A549 (cell line): ENCODE measurements at regions not wholly inside any gene's neighbourhood (a gene's known extent, or its start where the extent isn't known, plus 50 kb on each side); places are given as distances from the start of the nearest gene placed in this dataset.

ENCODE experiments used
- ATAC-seq, 2 experiments: fragments of 200-7000 bp in 1 of 2; fragments of >200 bp in 1 of 2; cut with Nextera tagmentation in 1 of 2; cut with Tn5 transposase in 1 of 2; 3 replicates each; pipeline versions ENCODE4 v1.8.0 to v1.9.1; 2018 to 2020; ENCODE audit warnings: mild to moderate bottlenecking in 1 of 2, moderate library complexity in 1 of 2
- CTCF ChIA-PET: fragments of 300-600 bp; sonication (Branson Sonifier 250); formaldehyde crosslinking; extraction: SDS; loops from one replicate; lab custom pipeline; 2021; ENCODE audit warnings: antibody characterized with exemption, inconsistent platforms; lab: Yijun Ruan, JAX
- POLR2A ChIA-PET: fragments of 350-600 bp; formaldehyde crosslinking; extraction: SDS; loops from one replicate; lab custom pipeline; 2021; ENCODE audit warnings: antibody characterized with exemption, inconsistent platforms; lab: Yijun Ruan, JAX
- DNase-seq, 2 experiments: peaks; one replicate each; pipeline versions ENCODE4 v3.0.0 to v3.0.0-alpha.2; 2011 to 2016; ENCODE audit warnings: low read depth in 1 of 2, low spot score in 1 of 2
- FAIRE-seq: peaks from 2 replicates; lab custom pipeline; 2011; peaks lifted over from hg19 to GRCh38; lab: Jason Lieb, UNC
- H3K27ac ChIP-seq, 2 experiments: fragments of >200 bp; sonication (Bioruptor Twin); formaldehyde crosslinking; 3 replicates each; pipeline ENCODE4 v1.5.1; 2016 to 2017
- H3K4me1 ChIP-seq: fragments of >200 bp; sonication (Bioruptor Twin); formaldehyde crosslinking; 3 replicates; pipeline ENCODE4 v1.6.1; 2016
- H3K4me2 ChIP-seq: fragments of >200 bp; sonication (Bioruptor Twin); formaldehyde crosslinking; 3 replicates; pipeline ENCODE4 v1.6.1; 2016
- H3K4me3 ChIP-seq: fragments of >200 bp; sonication (Bioruptor Twin); formaldehyde crosslinking; 3 replicates; pipeline ENCODE4 v1.5.1; 2016
- H3K9me3 ChIP-seq: fragments of >200 bp; sonication (Bioruptor Twin); formaldehyde crosslinking; 3 replicates; pipeline ENCODE4 v1.6.1; 2016
- E2F6 ChIP-seq: IDR thresholded peaks from 2 replicates; pipeline ENCODE4 v1.6.1; 2012; ENCODE audit warnings: low read depth, borderline replicate concordance
- EHF ChIP-seq: fragments of 250-450 bp; sonication (Bioruptor Pico); IDR thresholded peaks from 2 replicates; pipeline ENCODE4 v1.5.0; 2020; ENCODE audit warnings: mild to moderate bottlenecking
- ELK1 ChIP-seq: fragments of 150-350 bp; IDR thresholded peaks from 2 replicates; pipeline ENCODE4 v1.6.1; 2014; ENCODE audit warnings: low read depth, mild to moderate bottlenecking, low read length
- FOSL2 ChIP-seq, 2 experiments: fragments of 450-650 bp in 1 of 2; fragments of >200 bp in 1 of 2; sonication (Bioruptor Twin) in 1 of 2; formaldehyde crosslinking; IDR thresholded peaks; 2 replicates each; pipeline versions ENCODE4 v1.5.0 to v1.6.1; 2016 to 2020; ENCODE audit warnings: mild to moderate bottlenecking in 1 of 2, moderate library complexity in 1 of 2
- GATA3 ChIP-seq: IDR thresholded peaks from 2 replicates; pipeline ENCODE4 v1.6.1; 2012; ENCODE audit warnings: borderline replicate concordance
- HEYL ChIP-seq: fragments of 250-450 bp; sonication (Bioruptor Pico); IDR thresholded peaks from 2 replicates; pipeline ENCODE4 v1.8.0; 2021; ENCODE audit warnings: mild to moderate bottlenecking, moderate library complexity
- HOXB13 ChIP-seq: fragments of 250-450 bp; sonication (Bioruptor Pico); IDR thresholded peaks from 2 replicates; pipeline ENCODE4 v1.5.0; 2020; ENCODE audit warnings: low read depth, mild to moderate bottlenecking, moderate library complexity
- JUNB ChIP-seq: fragments of >200 bp; sonication (Bioruptor Twin); formaldehyde crosslinking; IDR thresholded peaks from 2 replicates; pipeline ENCODE4 v1.6.1; 2016
- KDM1A ChIP-seq: fragments of 200-600 bp; sonication (generic); IDR thresholded peaks from 2 replicates; pipeline ENCODE4 v1.6.1; 2016; ENCODE audit warnings: low read depth, mild to moderate bottlenecking
- MYC ChIP-seq: IDR thresholded peaks from 2 replicates; pipeline ENCODE4 v1.6.1; 2012; ENCODE audit warnings: mild to moderate bottlenecking, inconsistent platforms, low read length, improper control_type of control experiment, borderline replicate concordance
- NFE2L2 ChIP-seq: fragments of 150-350 bp; conservative IDR thresholded peaks from 2 replicates; pipeline ENCODE4 v1.6.1; 2014; ENCODE audit warnings: low read length
- PBX3 ChIP-seq: IDR thresholded peaks from 2 replicates; pipeline ENCODE4 v1.6.1; 2012
- RFX5 ChIP-seq: fragments of 450-650 bp; IDR thresholded peaks from 2 replicates; pipeline ENCODE4 v1.7.1; 2014; ENCODE audit warnings: antibody characterized with exemption, mild to moderate bottlenecking, moderate library complexity
- SREBF2 ChIP-seq: fragments of 450-650 bp; IDR thresholded peaks from 2 replicates; pipeline ENCODE4 v1.6.1; 2014; ENCODE audit warnings: mild to moderate bottlenecking, moderate library complexity
- TFCP2L1 ChIP-seq: fragments of 250-450 bp; sonication (Bioruptor Pico); IDR thresholded peaks from 2 replicates; pipeline ENCODE4 v1.5.0; 2021; ENCODE audit warnings: mild to moderate bottlenecking
- ZFP36 ChIP-seq: fragments of 450-650 bp; IDR thresholded peaks from 2 replicates; pipeline ENCODE4 v1.6.1; 2014; ENCODE audit warnings: borderline replicate concordance; ENCODE audit not compliant: partially characterized antibody
- ZNF302 ChIP-seq: fragments of 250-450 bp; sonication (Bioruptor Pico); IDR thresholded peaks from 2 replicates; pipeline ENCODE4 v1.9.0; 2021; ENCODE audit warnings: inconsistent platforms, mild to moderate bottlenecking, moderate library complexity
- WGBS: methylation state at CpG from one replicate; pipeline ENCODE4 v1.1.6; 2017; ENCODE audit errors: missing lambda C conversion rate; 5-methylcytosine and 5-hydroxymethylcytosine counted together
- TF ChIP-seq, protein P1 (sequence below): fragments of 250-450 bp; sonication (Bioruptor Pico); IDR thresholded peaks from 2 replicates; pipeline ENCODE4 v1.5.0; 2020; ENCODE audit warnings: low read depth, mild to moderate bottlenecking, moderate library complexity
- TF ChIP-seq, protein P2 (sequence below): fragments of >200 bp; sonication (Bioruptor Twin); formaldehyde crosslinking; IDR thresholded peaks from 3 replicates; pipeline ENCODE4 v1.6.1; 2016
- TF ChIP-seq, protein P3 (sequence below): IDR thresholded peaks from 2 replicates; pipeline ENCODE4 v1.6.1; 2012
- TF ChIP-seq, protein P4 (sequence below): fragments of >200 bp; sonication (Bioruptor Twin); formaldehyde crosslinking; IDR thresholded peaks from 2 replicates; pipeline ENCODE4 v1.6.1; 2016
- TF ChIP-seq, protein P5 (sequence below): fragments of 450-650 bp; IDR thresholded peaks from 2 replicates; pipeline ENCODE4 v1.6.1; 2014; ENCODE audit warnings: antibody characterized with exemption

DNA sequence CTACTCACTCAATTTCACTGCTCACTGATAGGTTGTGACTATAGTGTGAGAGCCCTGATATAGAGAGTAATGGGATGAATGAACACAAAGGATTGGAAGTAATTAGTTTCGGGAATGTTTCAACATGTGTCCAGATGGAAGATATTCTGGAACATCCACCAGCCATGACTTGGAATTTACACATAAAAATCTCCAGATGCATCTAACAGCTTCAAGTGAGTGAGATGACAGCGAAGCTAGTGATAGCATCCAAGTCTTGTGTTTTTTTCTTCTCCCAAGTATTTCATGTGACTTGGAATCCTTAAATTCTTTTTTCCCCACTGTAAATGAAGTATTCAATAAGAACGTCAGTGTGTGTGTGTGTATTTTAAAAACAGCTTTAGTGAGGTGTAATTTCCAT is 82.1 kb downstream of the CLDN34 start:
- H3K9me3 ChIP-seq: no peaks in the 10 kb centered on the region
- TF ChIP-seq HOXB13 (CRISPR knock-in tag) (no peak), ZFP36 (no peak), HEYL (CRISPR knock-in tag) (no peak)
- TF ChIP-seq, protein P1, sequence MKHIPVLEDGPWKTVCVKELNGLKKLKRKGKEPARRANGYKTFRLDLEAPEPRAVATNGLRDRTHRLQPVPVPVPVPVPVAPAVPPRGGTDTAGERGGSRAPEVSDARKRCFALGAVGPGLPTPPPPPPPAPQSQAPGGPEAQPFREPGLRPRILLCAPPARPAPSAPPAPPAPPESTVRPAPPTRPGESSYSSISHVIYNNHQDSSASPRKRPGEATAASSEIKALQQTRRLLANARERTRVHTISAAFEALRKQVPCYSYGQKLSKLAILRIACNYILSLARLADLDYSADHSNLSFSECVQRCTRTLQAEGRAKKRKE (CRISPR knock-in tag): no peak
- TF ChIP-seq, all 56 proteins: peak for 0
- WGBS: 86% methylated on average over 3 of the region's 3 CpGs
- peaks cover 24% of the 10 kb centered on the region; the same call in 2 of the 3 replicates for H3K4me1 ChIP-seq
- FAIRE-seq: no peak
- no peak for DNase-seq
- POLR2A ChIA-PET: no interaction called here
- H3K4me2 ChIP-seq: no peak overlapping the region
- CTCF ChIA-PET: interaction anchor here (1.1 kb wide), 1 partner anchor 71 kb away, joined by 5 read pairs; no protein-coding TSS in a partner anchor
- no peak overlapping the region for H3K4me3 ChIP-seq
- H3K27ac ChIP-seq: no peak overlapping the region
- ATAC-seq: no peak

DNA sequence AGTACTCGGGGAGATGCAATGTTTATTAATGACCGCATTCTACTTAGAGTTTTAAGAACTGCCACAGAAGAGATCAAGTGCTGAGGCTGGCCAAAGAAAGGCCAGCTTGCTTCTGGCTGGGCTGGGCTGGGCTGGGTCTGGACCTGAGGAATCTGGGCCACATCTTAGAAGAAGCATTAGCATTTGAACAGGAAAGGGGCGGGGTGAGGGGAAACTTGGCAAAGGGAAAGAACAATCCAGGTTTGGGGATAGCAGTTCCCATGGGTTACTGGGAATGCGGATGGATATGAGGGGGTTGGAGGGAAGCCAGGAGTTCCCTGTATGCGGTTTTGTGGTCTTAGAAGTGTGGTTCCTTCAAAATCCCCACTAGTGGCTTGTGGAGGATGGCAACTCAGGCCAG is 83.3 kb downstream of the CLDN34 start:
- Histone ChIP-seq H3K9me3 (no peaks in the 10 kb centered on the region; the same call in 2 of the 3 replicates), H3K4me2 (no peak overlapping the region), H3K27ac (peak overlapping the region in 1 of 2 experiments; percentile 37; a peak in 2 of 6 replicates), H3K4me1 (peaks cover 16% of the 10 kb centered on the region; the same call in 2 of the 3 replicates), H3K4me3 (no peak overlapping the region)
- ATAC-seq (no peak), FAIRE-seq (no peak), DNase-seq (no peak)
- ChIA-PET POLR2A (no interaction called here), CTCF (interaction anchor here (1.1 kb wide), 1 partner anchor 69 kb away, joined by 5 read pairs; no protein-coding TSS in a partner anchor)
- 90% methylated on average over 3 of the region's 5 CpGs for WGBS
- TF ChIP-seq E2F6: no peak
- TF ChIP-seq, protein P2, sequence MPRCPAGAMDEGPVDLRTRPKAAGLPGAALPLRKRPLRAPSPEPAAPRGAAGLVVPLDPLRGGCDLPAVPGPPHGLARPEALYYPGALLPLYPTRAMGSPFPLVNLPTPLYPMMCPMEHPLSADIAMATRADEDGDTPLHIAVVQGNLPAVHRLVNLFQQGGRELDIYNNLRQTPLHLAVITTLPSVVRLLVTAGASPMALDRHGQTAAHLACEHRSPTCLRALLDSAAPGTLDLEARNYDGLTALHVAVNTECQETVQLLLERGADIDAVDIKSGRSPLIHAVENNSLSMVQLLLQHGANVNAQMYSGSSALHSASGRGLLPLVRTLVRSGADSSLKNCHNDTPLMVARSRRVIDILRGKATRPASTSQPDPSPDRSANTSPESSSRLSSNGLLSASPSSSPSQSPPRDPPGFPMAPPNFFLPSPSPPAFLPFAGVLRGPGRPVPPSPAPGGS: no peak
- no peak for TF ChIP-seq FOSL2 (IDR thresholded peaks at IDR 0.05)
- no peak for TF ChIP-seq FOSL2 (CRISPR knock-in tag; IDR thresholded peaks at IDR 0.05)
- TF ChIP-seq, protein P3, sequence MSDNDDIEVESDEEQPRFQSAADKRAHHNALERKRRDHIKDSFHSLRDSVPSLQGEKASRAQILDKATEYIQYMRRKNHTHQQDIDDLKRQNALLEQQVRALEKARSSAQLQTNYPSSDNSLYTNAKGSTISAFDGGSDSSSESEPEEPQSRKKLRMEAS: no peak
- no peak for TF ChIP-seq MYC
- no peak for TF ChIP-seq KDM1A
- no peak for TF ChIP-seq JUNB
- no peak for TF ChIP-seq RFX5
- TF ChIP-seq PBX3: no peak

GRCh38 chrX:10051866-10052480 is 84.8 kb downstream of the CLDN34 start:
- H3K4me2 ChIP-seq: no peak overlapping the region; the same call in 2 of the 3 replicates
- POLR2A ChIA-PET: no interaction called here
- H3K4me3 ChIP-seq: no peak overlapping the region

More at GRCh38 chrX:10051866-10052480, 84.8 kb downstream of the CLDN34 start:
- Histone ChIP-seq H3K4me1 (peaks cover 16% of the 10 kb centered on the region; the same call in 2 of the 3 replicates), H3K9me3 (no peaks in the 10 kb centered on the region; the same call in 2 of the 3 replicates), H3K27ac (peak overlapping the region in 1 of 2 experiments; percentile 56; a peak in 1 of 6 replicates)
- TF ChIP-seq NFE2L2 (no peak), HEYL (CRISPR knock-in tag) (no peak), RFX5 (no peak), TFCP2L1 (no peak), GATA3 (no peak), ELK1 (no peak), SREBF2 (no peak), ZNF302 (CRISPR knock-in tag) (no peak), EHF (CRISPR knock-in tag) (no peak)
- TF ChIP-seq, protein P4, sequence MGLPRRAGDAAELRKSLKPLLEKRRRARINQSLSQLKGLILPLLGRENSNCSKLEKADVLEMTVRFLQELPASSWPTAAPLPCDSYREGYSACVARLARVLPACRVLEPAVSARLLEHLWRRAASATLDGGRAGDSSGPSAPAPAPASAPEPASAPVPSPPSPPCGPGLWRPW: no peak
- TF ChIP-seq, protein P5, sequence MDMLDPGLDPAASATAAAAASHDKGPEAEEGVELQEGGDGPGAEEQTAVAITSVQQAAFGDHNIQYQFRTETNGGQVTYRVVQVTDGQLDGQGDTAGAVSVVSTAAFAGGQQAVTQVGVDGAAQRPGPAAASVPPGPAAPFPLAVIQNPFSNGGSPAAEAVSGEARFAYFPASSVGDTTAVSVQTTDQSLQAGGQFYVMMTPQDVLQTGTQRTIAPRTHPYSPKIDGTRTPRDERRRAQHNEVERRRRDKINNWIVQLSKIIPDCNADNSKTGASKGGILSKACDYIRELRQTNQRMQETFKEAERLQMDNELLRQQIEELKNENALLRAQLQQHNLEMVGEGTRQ: no peak
- ATAC-seq: no peak
- 97% methylated on average over 5 of the region's 5 CpGs for WGBS
- no peak for DNase-seq
- no peak for FAIRE-seq
- CTCF ChIA-PET: no interaction called here
